ENCODE measurements at regions not wholly inside any gene's neighbourhood (a gene's known extent, or its start where the extent isn't known, plus 50 kb on each side); places are given as distances from the start of the nearest gene placed in this dataset.
"Not testable (repeated sequence)": the region's sequence is repeated elsewhere in the genome, so short reads cannot be mapped to it uniquely, and the experiment has no call there.

DNA sequence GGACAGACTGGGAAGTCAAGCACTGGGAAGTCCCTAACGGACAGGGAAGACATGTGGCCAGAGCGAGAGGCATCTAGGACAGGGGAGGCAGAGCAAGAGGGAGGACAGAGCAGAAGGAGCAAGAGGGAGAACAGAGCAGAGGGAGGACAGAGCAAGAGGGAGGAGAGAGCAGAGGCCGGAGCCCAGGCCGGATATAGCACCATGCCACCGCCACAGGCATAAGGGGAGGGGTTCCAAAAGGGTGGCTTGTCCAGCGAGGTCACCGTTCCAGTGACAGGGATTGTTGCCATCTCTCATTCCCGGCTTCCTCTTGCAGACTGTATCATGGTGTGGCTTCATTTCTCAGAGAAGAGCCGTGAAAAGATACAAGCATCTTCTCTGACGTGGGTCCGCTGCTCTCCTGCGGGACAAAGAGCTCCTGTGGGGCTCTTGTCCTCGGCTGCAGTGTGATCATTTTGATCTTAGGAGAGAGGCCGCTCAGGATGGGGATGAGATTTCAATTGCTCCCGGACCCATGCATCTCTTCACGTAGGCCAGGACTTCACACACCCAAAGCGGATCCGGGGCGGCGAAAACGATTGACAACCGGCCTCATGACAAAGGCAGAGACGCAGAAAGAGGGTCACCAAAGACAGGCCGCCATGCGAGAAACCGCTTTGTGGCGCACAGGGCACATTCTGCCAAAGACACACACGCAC lies 160.6 kb upstream of the ZNF337 start:
- H3K27ac ChIP-seq (ENCODE audit: low read length) = not testable (repeated sequence)
- WGBS (ENCODE audit: insufficient coverage, insufficient read length) = no CpG with 5 or more reads among the region's 28 CpGs
- peaks cover 16% of the 10 kb centered on the region for H3K27me3 ChIP-seq (ENCODE audit: control insufficient read depth, insufficient read depth, low read length)

DNA sequence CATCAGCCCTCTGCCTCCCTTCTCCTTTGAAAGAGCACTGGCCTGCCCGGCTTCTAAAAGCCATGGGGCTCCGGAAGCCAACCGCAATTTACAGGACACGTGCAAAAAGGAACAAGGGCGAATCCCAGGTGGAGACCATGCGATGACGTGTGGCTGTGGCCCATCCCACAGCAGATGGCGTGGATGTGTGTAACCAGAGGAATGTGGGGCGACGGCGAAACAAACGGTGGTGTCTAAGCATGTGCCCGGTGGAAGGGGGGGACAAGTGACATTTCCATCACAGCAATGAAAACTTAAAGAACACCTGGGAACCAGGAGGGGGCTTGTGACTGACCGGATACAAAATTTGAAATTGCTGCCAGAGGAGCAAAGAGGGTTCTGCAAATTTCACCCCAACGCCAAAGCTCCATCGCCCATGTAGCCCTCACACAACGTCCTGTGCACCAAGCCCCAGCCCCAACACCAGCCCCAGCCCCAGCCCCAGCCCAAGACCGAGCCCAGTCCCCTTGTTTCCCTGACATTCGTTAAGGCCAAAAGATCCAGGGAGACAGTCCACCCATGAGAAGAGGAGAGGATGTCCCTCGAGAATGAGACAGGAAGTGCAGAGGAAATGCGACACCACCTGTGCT lies 159.7 kb upstream of the ZNF337 start:
- peaks cover 10% of the 10 kb centered on the region; the same call in 1 of the 2 replicates for H3K27me3 ChIP-seq (ENCODE audit: control insufficient read depth, insufficient read depth, low read length)
- DNase-seq (ENCODE audit: low read depth, low spot score) = no peak
- no peak overlapping the region for H3K4me3 ChIP-seq (ENCODE audit: low read length)
- H3K27ac ChIP-seq (ENCODE audit: low read length) = no peak overlapping the region
- H3K36me3 ChIP-seq (ENCODE audit: control insufficient read depth, insufficient read depth, low read length) = no peaks in the 10 kb centered on the region
- H3K4me1 ChIP-seq (ENCODE audit: control insufficient read depth, insufficient read depth, low read length) = no peaks in the 10 kb centered on the region
- no peaks in the 10 kb centered on the region for H3K9me3 ChIP-seq (ENCODE audit: control insufficient read depth, insufficient read depth, low read length)
- no CpG with 5 or more reads among the region's 21 CpGs for WGBS (ENCODE audit: insufficient coverage, insufficient read length)

More for the DNA sequence above, 160.6 kb upstream of the ZNF337 start:
- H3K9me3 ChIP-seq (ENCODE audit: control insufficient read depth, insufficient read depth, low read length); H3K4me3 ChIP-seq (ENCODE audit: low read length); H3K4me1 ChIP-seq (ENCODE audit: control insufficient read depth, insufficient read depth, low read length); DNase-seq (ENCODE audit: low read depth, low spot score); H3K36me3 ChIP-seq (ENCODE audit: control insufficient read depth, insufficient read depth, low read length): not testable (repeated sequence)

DNA sequence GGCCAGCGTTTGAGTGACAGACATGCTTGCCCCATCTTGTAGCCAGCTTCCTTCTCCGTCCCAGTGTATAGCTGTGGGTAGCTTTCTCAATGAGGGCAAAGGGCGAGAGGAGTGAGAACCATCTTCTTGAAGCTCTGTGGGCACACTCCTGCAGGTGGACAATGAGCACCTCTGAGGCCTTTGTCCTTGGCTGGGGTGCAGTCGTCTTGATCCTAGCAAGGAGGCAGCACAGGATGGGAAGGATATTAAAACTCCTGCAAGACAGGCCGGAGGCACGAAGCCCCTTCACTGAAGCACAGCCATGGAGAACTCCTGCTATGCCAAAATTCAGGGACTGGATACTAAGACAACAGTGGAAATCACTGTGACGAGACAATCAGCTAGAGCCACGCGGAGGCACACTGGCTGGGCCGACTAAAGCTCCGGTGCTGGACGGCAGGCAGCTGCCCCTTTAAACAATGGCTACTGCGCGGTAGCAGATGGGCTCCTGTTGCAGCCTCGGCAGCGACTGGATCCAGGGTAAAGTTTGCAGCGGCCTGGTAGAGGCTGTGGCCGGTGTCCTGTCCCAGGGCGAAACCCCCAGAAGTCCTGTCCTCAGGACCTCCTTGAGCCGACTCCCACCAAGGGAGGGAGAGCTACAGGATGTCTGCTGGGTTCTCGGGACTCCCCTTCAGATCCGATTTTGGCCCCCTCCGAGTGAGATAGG lies 159.0 kb upstream of the ZNF337 start:
- H3K4me3 ChIP-seq (ENCODE audit: low read length) = not testable (repeated sequence)

DNA sequence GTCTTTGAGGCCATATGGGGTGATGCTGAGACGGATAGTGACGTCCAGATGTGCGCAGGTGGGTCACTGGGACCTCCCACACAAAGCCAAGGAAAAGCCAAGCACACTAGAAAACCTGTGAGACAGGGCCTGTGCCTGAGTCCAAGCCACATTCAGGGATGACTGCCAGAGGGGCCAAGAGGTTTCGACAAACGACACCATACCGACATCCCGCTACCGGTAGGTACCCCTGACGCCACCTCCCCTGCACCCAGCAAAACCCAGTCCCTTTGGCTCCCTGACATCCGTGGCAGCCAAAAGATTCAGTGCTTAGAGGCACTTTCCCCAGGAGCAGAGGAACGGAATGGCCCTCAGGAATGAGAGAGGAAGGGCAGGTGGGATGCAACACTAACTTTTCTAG lies 158.0 kb upstream of the ZNF337 start:
- H3K36me3 ChIP-seq (ENCODE audit: control insufficient read depth, insufficient read depth, low read length); H3K4me3 ChIP-seq (ENCODE audit: low read length); H3K9me3 ChIP-seq (ENCODE audit: control insufficient read depth, insufficient read depth, low read length); H3K27ac ChIP-seq (ENCODE audit: low read length); H3K27me3 ChIP-seq (ENCODE audit: control insufficient read depth, insufficient read depth, low read length); DNase-seq (ENCODE audit: low read depth, low spot score); H3K4me1 ChIP-seq (ENCODE audit: control insufficient read depth, insufficient read depth, low read length): not testable (repeated sequence)
- WGBS (ENCODE audit: insufficient coverage, insufficient read length) = no CpG with 5 or more reads among the region's 11 CpGs

More for the DNA sequence above, 159.0 kb upstream of the ZNF337 start:
- not testable (repeated sequence) for H3K27ac ChIP-seq (ENCODE audit: low read length); H3K4me1 ChIP-seq (ENCODE audit: control insufficient read depth, insufficient read depth, low read length); H3K9me3 ChIP-seq (ENCODE audit: control insufficient read depth, insufficient read depth, low read length); H3K36me3 ChIP-seq (ENCODE audit: control insufficient read depth, insufficient read depth, low read length); DNase-seq (ENCODE audit: low read depth, low spot score); H3K27me3 ChIP-seq (ENCODE audit: control insufficient read depth, insufficient read depth, low read length)
- WGBS (ENCODE audit: insufficient coverage, insufficient read length) = no CpG with 5 or more reads among the region's 23 CpGs

DNA sequence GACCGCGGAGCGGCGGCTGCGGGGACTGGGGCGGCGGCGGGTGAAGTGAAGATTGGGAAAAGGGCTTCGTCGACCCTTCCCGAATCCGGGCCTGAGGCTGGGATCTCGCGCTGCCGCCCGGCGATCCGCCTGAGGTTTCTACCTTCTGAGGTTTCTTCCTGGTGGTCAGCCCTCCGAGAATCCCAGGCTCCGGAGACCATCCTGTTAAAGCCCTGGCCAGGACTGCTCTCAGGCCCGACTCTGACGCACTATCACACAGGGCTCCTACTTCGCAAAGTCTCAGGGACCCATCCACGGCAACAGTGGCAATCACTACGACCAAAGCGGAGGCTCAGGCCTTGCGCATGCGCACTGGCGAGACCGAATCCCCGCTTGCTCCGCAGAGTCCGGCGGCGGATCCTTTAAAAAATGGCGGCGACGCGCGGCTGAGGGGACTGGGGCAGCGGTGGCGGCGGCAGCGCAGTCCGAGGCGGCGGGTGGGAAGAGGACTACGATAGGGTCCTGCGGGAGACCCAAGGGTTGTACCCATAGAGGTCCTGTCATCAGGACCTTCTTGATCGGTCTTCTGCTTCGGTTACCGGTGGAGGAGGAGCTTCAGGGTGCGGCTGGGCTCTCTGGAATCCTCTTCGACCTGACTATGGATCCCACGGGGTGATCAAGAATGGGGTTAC lies 157.2 kb upstream of the ZNF337 start:
- H3K27me3 ChIP-seq (ENCODE audit: control insufficient read depth, insufficient read depth, low read length); DNase-seq (ENCODE audit: low read depth, low spot score); H3K4me3 ChIP-seq (ENCODE audit: low read length); H3K9me3 ChIP-seq (ENCODE audit: control insufficient read depth, insufficient read depth, low read length); H3K27ac ChIP-seq (ENCODE audit: low read length); H3K4me1 ChIP-seq (ENCODE audit: control insufficient read depth, insufficient read depth, low read length); H3K36me3 ChIP-seq (ENCODE audit: control insufficient read depth, insufficient read depth, low read length): not testable (repeated sequence)
- WGBS (ENCODE audit: insufficient coverage, insufficient read length) = no CpG with 5 or more reads among the region's 55 CpGs

DNA sequence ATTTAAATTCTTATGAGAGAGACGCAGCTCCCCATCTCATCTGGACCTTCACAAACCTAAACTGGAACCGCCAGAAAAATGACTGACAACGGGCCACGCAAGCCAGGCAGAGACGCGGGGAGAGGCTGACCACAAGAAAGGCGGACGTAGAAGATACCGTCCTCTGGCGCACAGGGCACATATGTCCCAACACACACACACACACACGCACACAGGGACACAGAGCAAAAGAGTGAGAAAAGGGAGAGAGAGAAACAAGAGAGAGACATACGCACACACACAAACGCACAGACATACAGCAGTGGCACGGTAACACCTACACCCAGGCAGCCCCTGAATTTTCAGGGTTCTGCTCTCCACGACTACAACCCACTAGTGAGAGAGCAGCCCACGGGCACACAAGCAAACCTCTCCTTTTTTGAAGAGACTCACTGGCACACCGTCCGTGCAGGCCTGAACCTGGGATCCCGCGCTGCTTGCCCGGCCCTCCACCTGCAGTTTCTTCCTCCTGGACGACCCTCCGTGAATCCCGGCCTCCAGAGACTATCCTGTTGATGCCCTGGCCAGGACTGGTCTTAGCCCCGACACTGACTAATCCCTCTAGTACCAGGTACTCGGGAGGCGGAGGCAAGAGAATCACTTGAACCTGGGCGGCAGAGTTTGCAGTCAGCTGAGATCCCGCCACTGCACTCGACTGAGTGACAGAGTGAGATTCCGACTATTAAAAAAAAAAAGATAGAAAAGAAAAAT lies 156.5 kb upstream of the ZNF337 start:
- H3K36me3 ChIP-seq (ENCODE audit: control insufficient read depth, insufficient read depth, low read length); H3K4me3 ChIP-seq (ENCODE audit: low read length): not testable (repeated sequence)
- no CpG with 5 or more reads among the region's 31 CpGs for WGBS (ENCODE audit: insufficient coverage, insufficient read length)

DNA sequence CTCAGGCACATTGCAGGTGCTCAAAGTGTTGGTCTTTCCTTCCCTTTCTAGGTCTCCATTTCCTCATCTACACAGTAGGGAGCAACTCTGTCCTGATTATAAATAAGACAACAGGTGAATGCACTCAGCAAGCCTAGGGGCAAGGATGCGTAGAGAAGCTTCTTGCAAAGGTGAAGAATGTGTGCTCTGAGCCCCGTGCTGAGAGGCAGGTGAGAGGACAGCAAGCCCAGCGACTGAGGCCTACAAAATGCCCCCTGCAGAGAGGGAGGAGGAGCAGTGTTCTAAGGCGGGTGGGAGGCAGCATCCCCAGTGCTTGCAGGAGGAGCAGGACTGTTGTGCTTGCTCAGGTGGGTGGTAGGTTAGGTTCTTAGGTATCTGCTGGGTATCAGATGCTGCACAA lies 153.5 kb upstream of the ZNF337 start:
- not testable (repeated sequence) for H3K27me3 ChIP-seq (ENCODE audit: control insufficient read depth, insufficient read depth, low read length); H3K4me3 ChIP-seq (ENCODE audit: low read length); H3K9me3 ChIP-seq (ENCODE audit: control insufficient read depth, insufficient read depth, low read length); H3K4me1 ChIP-seq (ENCODE audit: control insufficient read depth, insufficient read depth, low read length); H3K27ac ChIP-seq (ENCODE audit: low read length); DNase-seq (ENCODE audit: low read depth, low spot score); H3K36me3 ChIP-seq (ENCODE audit: control insufficient read depth, insufficient read depth, low read length)
- no CpG with 5 or more reads among the region's 4 CpGs for WGBS (ENCODE audit: insufficient coverage, insufficient read length)

More for the DNA sequence above, 156.5 kb upstream of the ZNF337 start:
- DNase-seq (ENCODE audit: low read depth, low spot score); H3K27ac ChIP-seq (ENCODE audit: low read length); H3K27me3 ChIP-seq (ENCODE audit: control insufficient read depth, insufficient read depth, low read length); H3K4me1 ChIP-seq (ENCODE audit: control insufficient read depth, insufficient read depth, low read length); H3K9me3 ChIP-seq (ENCODE audit: control insufficient read depth, insufficient read depth, low read length): not testable (repeated sequence)

DNA sequence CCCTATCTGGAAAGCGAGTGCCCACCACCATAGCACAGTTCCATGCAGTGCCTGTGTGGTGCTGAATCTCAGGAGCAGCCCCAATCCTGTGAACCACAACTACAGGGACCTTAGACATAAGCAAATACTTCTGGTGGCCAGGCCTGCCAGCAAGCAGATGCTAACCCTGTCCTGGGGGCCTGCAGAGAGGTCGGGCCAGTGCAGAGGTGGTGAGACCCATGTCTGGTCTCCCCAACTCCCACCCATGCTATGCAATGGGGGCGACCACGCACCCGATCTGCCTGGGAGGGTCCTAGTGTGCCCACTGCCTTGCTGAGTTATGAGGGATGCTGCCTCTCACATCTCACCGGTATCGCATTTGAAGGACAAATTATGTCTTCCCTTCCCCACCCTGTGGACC lies 151.6 kb upstream of the ZNF337 start:
- Histone ChIP-seq H3K4me1 (ENCODE audit: control insufficient read depth, insufficient read depth, low read length) (no peaks in the 10 kb centered on the region), H3K4me3 (ENCODE audit: low read length) (no peak overlapping the region), H3K27me3 (ENCODE audit: control insufficient read depth, insufficient read depth, low read length) (no peaks in the 10 kb centered on the region), H3K9me3 (ENCODE audit: control insufficient read depth, insufficient read depth, low read length) (no peaks in the 10 kb centered on the region), H3K36me3 (ENCODE audit: control insufficient read depth, insufficient read depth, low read length) (no peaks in the 10 kb centered on the region), H3K27ac (ENCODE audit: low read length) (no peak overlapping the region)
- WGBS (ENCODE audit: insufficient coverage, insufficient read length) = no CpG with 5 or more reads among the region's 7 CpGs
- no peak for DNase-seq (ENCODE audit: low read depth, low spot score)

DNA sequence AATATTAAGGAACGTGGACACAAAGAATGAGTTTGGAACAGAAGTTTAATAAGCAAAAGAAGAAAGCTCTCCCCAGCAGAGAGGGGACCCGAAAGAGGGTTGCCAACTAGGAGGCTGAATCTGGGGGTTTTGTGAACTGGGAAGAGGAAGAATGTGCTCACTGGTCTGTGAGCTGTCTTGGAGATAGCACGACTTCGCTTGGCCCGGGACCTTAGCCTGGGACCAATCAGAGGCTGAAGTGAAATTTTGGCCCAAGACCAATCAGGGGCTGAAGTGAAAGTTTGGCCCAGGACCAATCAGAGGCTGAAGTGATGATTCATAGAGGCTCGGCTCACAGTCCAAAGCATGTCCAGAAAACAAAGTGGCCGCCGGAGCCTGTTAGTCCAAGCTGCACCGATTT lies 148.0 kb upstream of the ZNF337 start:
- no CpG with 5 or more reads among the region's 9 CpGs for WGBS (ENCODE audit: insufficient coverage, insufficient read length)

DNA sequence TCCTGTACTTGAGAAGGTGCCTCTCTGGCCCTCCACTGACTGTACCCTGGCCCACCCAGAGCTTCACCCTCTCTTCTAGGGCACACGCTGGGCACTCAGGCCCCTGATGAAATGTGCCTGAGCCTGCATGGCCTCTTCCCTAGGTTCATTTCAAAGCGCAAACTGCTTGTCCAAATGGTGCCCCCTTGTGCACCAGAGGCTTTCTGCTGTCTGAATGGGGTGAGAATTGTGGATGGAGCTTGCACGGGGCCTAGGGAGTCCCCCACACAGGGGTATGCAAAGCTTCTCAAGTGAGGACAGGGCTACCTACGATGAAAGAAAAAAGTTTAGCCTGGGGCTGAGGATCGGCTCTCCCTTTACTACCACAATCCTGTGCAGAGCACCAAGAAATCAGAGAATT lies 116.9 kb upstream of the ZNF337 start:
- no CpG with 5 or more reads among the region's 5 CpGs for WGBS (ENCODE audit: insufficient coverage, insufficient read length)
- H3K4me1 ChIP-seq (ENCODE audit: control insufficient read depth, insufficient read depth, low read length); H3K9me3 ChIP-seq (ENCODE audit: control insufficient read depth, insufficient read depth, low read length); H3K4me3 ChIP-seq (ENCODE audit: low read length); DNase-seq (ENCODE audit: low read depth, low spot score); H3K36me3 ChIP-seq (ENCODE audit: control insufficient read depth, insufficient read depth, low read length); H3K27me3 ChIP-seq (ENCODE audit: control insufficient read depth, insufficient read depth, low read length); H3K27ac ChIP-seq (ENCODE audit: low read length): not testable (repeated sequence)

More for the DNA sequence above, 148.0 kb upstream of the ZNF337 start:
- not testable (repeated sequence) for H3K36me3 ChIP-seq (ENCODE audit: control insufficient read depth, insufficient read depth, low read length); H3K27ac ChIP-seq (ENCODE audit: low read length); H3K27me3 ChIP-seq (ENCODE audit: control insufficient read depth, insufficient read depth, low read length); H3K4me1 ChIP-seq (ENCODE audit: control insufficient read depth, insufficient read depth, low read length); H3K4me3 ChIP-seq (ENCODE audit: low read length); H3K9me3 ChIP-seq (ENCODE audit: control insufficient read depth, insufficient read depth, low read length); DNase-seq (ENCODE audit: low read depth, low spot score)
